H1 (cell line): ENCODE measurements at regions not wholly inside any gene's neighbourhood (a gene's known extent, or its start where the extent isn't known, plus 50 kb on each side); places are given as distances from the start of the nearest gene placed in this dataset.

ENCODE experiments used
- CTCF ChIA-PET: fragments of 300-600 bp; sonication (Branson Sonifier 250); formaldehyde crosslinking; loops from one replicate; lab custom pipeline; 2021; ENCODE audit not compliant: partially characterized antibody; lab: Charles Lee
- POLR2A ChIA-PET: fragments of 300-600 bp; sonication (Branson Sonifier 250); formaldehyde crosslinking; loops from one replicate; lab custom pipeline; 2021; ENCODE audit warnings: inconsistent platforms; ENCODE audit not compliant: partially characterized antibody; lab: Charles Lee
- DNase-seq, 2 experiments: peaks; one replicate each; pipeline versions ENCODE4 v3.0.0 to v3.0.0-alpha.2; 2010 to 2022; ENCODE audit warnings: low spot score in 2 of 2, low read depth in 1 of 2, mixed read lengths in 1 of 2
- FAIRE-seq: peaks from 2 replicates; lab custom pipeline; 2011; peaks lifted over from hg19 to GRCh38; lab: Jason Lieb, UNC
- H2AFZ ChIP-seq: 2 replicates; pipeline ENCODE4 v1.8.1; 2012; ENCODE audit warnings: low read length, inconsistent platforms
- H2AK5ac ChIP-seq: 2 replicates; pipeline ENCODE4 v1.6.1; 2013; ENCODE audit warnings: low read depth, low read length
- H2BK120ac ChIP-seq: replicated peaks from 2 replicates; pipeline ENCODE3; 2013; ENCODE audit warnings: low read depth, low read length, inconsistent platforms
- H2BK12ac ChIP-seq: 2 replicates; pipeline ENCODE4 v1.6.1; 2013; ENCODE audit warnings: low read depth, low read length
- H2BK15ac ChIP-seq: 2 replicates; pipeline ENCODE4 v1.6.1; 2013; ENCODE audit warnings: low read length
- H2BK20ac ChIP-seq: 2 replicates; pipeline ENCODE4 v1.6.1; 2013; ENCODE audit warnings: low read length
- H2BK5ac ChIP-seq: 2 replicates; pipeline ENCODE4 v1.6.1; 2013; ENCODE audit warnings: low read depth, low read length
- H3K14ac ChIP-seq: 2 replicates; pipeline ENCODE4 v1.6.1; 2013; ENCODE audit warnings: inconsistent platforms; ENCODE audit not compliant: insufficient read length
- H3K18ac ChIP-seq: 2 replicates; pipeline ENCODE4 v1.6.1; 2013; ENCODE audit warnings: low read length; ENCODE audit errors: extremely low read depth
- H3K23ac ChIP-seq: 2 replicates; pipeline ENCODE4 v1.6.1; 2013; ENCODE audit warnings: inconsistent platforms; ENCODE audit not compliant: insufficient read length
- H3K23me2 ChIP-seq: 2 replicates; pipeline ENCODE4 v1.6.1; 2013; ENCODE audit warnings: low read depth, low read length
- H3K27ac ChIP-seq: 2 replicates; pipeline ENCODE4 v1.6.1; 2011; ENCODE audit warnings: low read depth, low read length, inconsistent platforms
- H3K27me3 ChIP-seq, 4 experiments: replicated peaks in 1 of 4; 1 replicate in 1 of 4; 2 replicates in 3 of 4; pipeline versions ENCODE4 v1.6.1 to v1.8.1; 2011 to 2013; ENCODE audit warnings: low read length in 3 of 4, mild to moderate bottlenecking in 3 of 4, inconsistent platforms in 2 of 4, mixed read lengths in 2 of 4, moderate library complexity in 1 of 4; ENCODE audit not compliant: control insufficient read depth in 3 of 4, insufficient read depth in 3 of 4; ENCODE audit errors: extremely low read depth in 1 of 4
- H3K36me3 ChIP-seq, 4 experiments: 2 replicates each; pipeline versions ENCODE4 v1.6.1 to v1.8.1; 2011 to 2013; ENCODE audit warnings: mild to moderate bottlenecking in 4 of 4, low read length in 3 of 4, moderate library complexity in 2 of 4, control low read depth in 1 of 4, inconsistent platforms in 1 of 4; ENCODE audit not compliant: insufficient read depth in 4 of 4, control insufficient read depth in 2 of 4
- H3K4ac ChIP-seq: replicated peaks from 2 replicates; pipeline ENCODE3; 2013; ENCODE audit warnings: low read length, low read depth, mixed read lengths, inconsistent platforms; ENCODE audit not compliant: insufficient read length
- H3K4me1 ChIP-seq, 4 experiments: replicated peaks in 1 of 4; 1 replicate in 1 of 4; 2 replicates in 3 of 4; pipeline versions ENCODE4 v1.6.1 to v1.8.1; 2011 to 2013; ENCODE audit warnings: low read length in 3 of 4, inconsistent platforms in 2 of 4, mixed read lengths in 1 of 4; ENCODE audit not compliant: insufficient read depth in 4 of 4, control insufficient read depth in 3 of 4
- H3K4me2 ChIP-seq, 2 experiments: 2 replicates each; pipeline versions ENCODE4 v1.6.1 to v1.8.1; 2011 to 2013; ENCODE audit warnings: low read depth in 2 of 2, low read length in 2 of 2, control low read depth in 1 of 2, inconsistent platforms in 1 of 2, mild to moderate bottlenecking in 1 of 2; ENCODE audit not compliant: insufficient read depth in 1 of 2
- H3K4me3 ChIP-seq, 4 experiments: fragments of 200-600, 300-600 bp in 1 of 4; sonication (generic), shearing (Covaris generic), sonication (Bioruptor Twin) in 1 of 4; 2 replicates each; pipeline versions ENCODE4 v1.5.1 to v1.8.1; 2011 to 2016; ENCODE audit warnings: low read length in 4 of 4, low read depth in 3 of 4, control low read depth in 2 of 4, inconsistent platforms in 2 of 4, mild to moderate bottlenecking in 2 of 4, mixed read lengths in 1 of 4, moderate library complexity in 1 of 4; ENCODE audit not compliant: insufficient read depth in 2 of 4; ENCODE audit errors: extremely low read depth in 1 of 4
- H3K56ac ChIP-seq: replicated peaks from 2 replicates; pipeline ENCODE3; 2013; ENCODE audit warnings: low read depth, mild to moderate bottlenecking, mixed read lengths, low read length, inconsistent platforms; ENCODE audit not compliant: insufficient read length
- H3K79me1 ChIP-seq: 2 replicates; pipeline ENCODE4 v1.6.1; 2013; ENCODE audit warnings: low read depth, low read length, control low read depth
- H3K79me2 ChIP-seq, 2 experiments: 2 replicates each; pipeline versions ENCODE4 v1.6.1 to v1.8.1; 2012 to 2013; ENCODE audit warnings: low read length in 2 of 2, mild to moderate bottlenecking in 2 of 2, inconsistent platforms in 1 of 2; ENCODE audit not compliant: insufficient read depth in 2 of 2, control insufficient read depth in 1 of 2
- H3K9ac ChIP-seq, 4 experiments: replicated peaks in 1 of 4; 1 replicate in 1 of 4; 2 replicates in 3 of 4; pipeline versions ENCODE4 v1.6.1 to v1.8.1; 2011 to 2013; ENCODE audit warnings: low read depth in 3 of 4, low read length in 3 of 4, control low read depth in 2 of 4, mild to moderate bottlenecking in 2 of 4, moderate library complexity in 2 of 4, inconsistent platforms in 1 of 4; ENCODE audit errors: extremely low read depth in 1 of 4
- H3K9me3 ChIP-seq, 2 experiments: 2 replicates each; pipeline versions ENCODE4 v1.6.1 to v1.8.1; 2012 to 2013; ENCODE audit warnings: mild to moderate bottlenecking in 2 of 2, moderate library complexity in 2 of 2, control low read depth in 1 of 2, inconsistent platforms in 1 of 2, low read depth in 1 of 2, low read length in 1 of 2, mixed read lengths in 1 of 2; ENCODE audit not compliant: insufficient read depth in 2 of 2
- H4K20me1 ChIP-seq, 2 experiments: replicated peaks in 1 of 2; 2 replicates each; pipeline versions ENCODE3 to v1.8.1; 2011 to 2013; ENCODE audit warnings: inconsistent platforms in 2 of 2, low read length in 2 of 2, mild to moderate bottlenecking in 1 of 2; ENCODE audit not compliant: insufficient read depth in 2 of 2, control insufficient read depth in 1 of 2
- H4K5ac ChIP-seq: 2 replicates; pipeline ENCODE4 v1.6.1; 2013; ENCODE audit warnings: low read length, low read depth, mixed read lengths, inconsistent platforms; ENCODE audit not compliant: insufficient read length
- H4K8ac ChIP-seq: 2 replicates; pipeline ENCODE4 v1.8.0; 2013; ENCODE audit warnings: mild to moderate bottlenecking, moderate library complexity, low read length, inconsistent platforms; ENCODE audit not compliant: insufficient read depth; ENCODE audit errors: extremely low read depth
- H4K91ac ChIP-seq: replicated peaks from 2 replicates; pipeline ENCODE3; 2013; ENCODE audit warnings: low read length, mixed read lengths, inconsistent platforms; ENCODE audit not compliant: insufficient read length
- ATF3 ChIP-seq: IDR thresholded peaks from 2 replicates; pipeline ENCODE4 v1.6.1; 2011; ENCODE audit warnings: low read depth, mild to moderate bottlenecking, low read length; ENCODE audit not compliant: insufficient read depth
- BCL11A ChIP-seq, 2 experiments: IDR thresholded peaks; one replicate each; pipeline ENCODE4 v1.6.1; 2011; ENCODE audit warnings: low read depth in 2 of 2, low read length in 2 of 2, mild to moderate bottlenecking in 2 of 2
- CBX8 ChIP-seq: fragments of 300-800, 300-1000 bp; sonication (generic); IDR thresholded peaks from 2 replicates; pipeline ENCODE4 v1.7.1; 2016; ENCODE audit warnings: low read depth, low read length, borderline replicate concordance
- CEBPB ChIP-seq: IDR thresholded peaks from 2 replicates; pipeline ENCODE4 v1.6.1; 2012; ENCODE audit warnings: low read depth, low read length
- CHD1 ChIP-seq: IDR thresholded peaks from 2 replicates; pipeline ENCODE4 v1.6.1; 2012; ENCODE audit warnings: low read depth, low read length, improper control_type of control experiment
- HDAC6 ChIP-seq: IDR thresholded peaks from one replicate; pipeline ENCODE4 v1.7.1; 2012; ENCODE audit warnings: low read depth, mild to moderate bottlenecking, inconsistent platforms, low read length, moderate library complexity
- KDM4A ChIP-seq: IDR thresholded peaks from one replicate; pipeline ENCODE4 v1.7.1; 2012; ENCODE audit warnings: low read depth, mild to moderate bottlenecking, moderate library complexity, low read length, inconsistent platforms; ENCODE audit not compliant: severe bottlenecking
- SAP30 ChIP-seq: fragments of 300-600 bp; sonication (generic); IDR thresholded peaks from 2 replicates; pipeline ENCODE4 v1.7.1; 2012; ENCODE audit warnings: low read length, moderate library complexity, mild to moderate bottlenecking, inconsistent platforms; ENCODE audit not compliant: insufficient read depth, insufficient replicate concordance
- SIN3A ChIP-seq, 2 experiments: IDR thresholded peaks in 1 of 2; conservative IDR thresholded peaks in 1 of 2; 2 replicates each; pipeline ENCODE4 v1.6.1; 2011 to 2012; ENCODE audit warnings: low read length in 2 of 2, improper control_type of control experiment in 1 of 2, low read depth in 1 of 2, mild to moderate bottlenecking in 1 of 2
- whole genome bisulfite sequencing, 2 experiments: shearing (Covaris generic) in 1 of 2; methylation state at CpG; one replicate each; pipeline versions ENCODE4 v1.1.6 to v1.1.7; 2013 to 2015; ENCODE audit warnings: low lambda C conversion rate in 2 of 2, mixed read lengths in 2 of 2, inconsistent platforms in 1 of 2, low coverage in 1 of 2, missing lambda C conversion rate in 1 of 2; ENCODE audit not compliant: insufficient replicate concordance in 2 of 2, insufficient coverage in 1 of 2, insufficient read length in 1 of 2; ENCODE audit errors: extremely low coverage in 1 of 2, missing lambda C conversion rate in 1 of 2; 5-methylcytosine and 5-hydroxymethylcytosine counted together

GRCh38 chr5:60510663-60511062, 189.3 kb downstream of the DEPDC1B start:
- 84% methylated on average over 3 of the region's 3 CpGs; no CpG with 5 or more reads in 1 of the 2 experiments for WGBS, 2 experiments
- no peak overlapping the region for H2BK5ac ChIP-seq
- H2AFZ ChIP-seq = no peak overlapping the region
- H4K8ac ChIP-seq = no peak overlapping the region
- H3K23me2 ChIP-seq = no peaks in the 10 kb centered on the region
- FAIRE-seq (no peak), DNase-seq (no peak)
- H3K9ac ChIP-seq = no peak overlapping the region
- H3K9me3 ChIP-seq = no peaks in the 10 kb centered on the region
- H4K20me1 ChIP-seq = no peaks in the 10 kb centered on the region
- no peak overlapping the region for H3K23ac ChIP-seq
- no peak overlapping the region for H3K18ac ChIP-seq
- no peak overlapping the region for H2BK12ac ChIP-seq
- H3K14ac ChIP-seq = no peak overlapping the region
- H3K79me2 ChIP-seq = no peaks in the 10 kb centered on the region
- no peaks in the 10 kb centered on the region for H3K79me1 ChIP-seq
- no peaks in the 10 kb centered on the region; a peak in 1 of 7 replicates for H3K4me1 ChIP-seq
- no peak overlapping the region for H2AK5ac ChIP-seq
- H4K5ac ChIP-seq = no peak overlapping the region
- no peak overlapping the region for H2BK15ac ChIP-seq
- H3K4me3 ChIP-seq = no peak overlapping the region
- H3K4me2 ChIP-seq = no peak overlapping the region
- no peak overlapping the region for H3K56ac ChIP-seq
- H4K91ac ChIP-seq = no peak overlapping the region
- H2BK20ac ChIP-seq = no peak overlapping the region
- no peaks in the 10 kb centered on the region for H3K36me3 ChIP-seq
- no peaks in the 10 kb centered on the region for H3K27me3 ChIP-seq
- ChIA-PET POLR2A (no interaction called here), CTCF (interaction anchor here (0.7 to 1.0 kb wide), 3 partner anchors 10 to 164 kb away, joined by 3 to 4 read pairs (median 3); no protein-coding TSS in a partner anchor)
- no peak overlapping the region for H2BK120ac ChIP-seq
- no peak overlapping the region for H3K27ac ChIP-seq
- no peak overlapping the region for H3K4ac ChIP-seq
- TF ChIP-seq ATF3 (no peak), CBX8 (no peak), CEBPB (no peak), SAP30 (no peak), CHD1 (no peak), HDAC6 (no peak), KDM4A (no peak), SIN3A (conservative IDR thresholded peaks at IDR 0.05 in 1 of 2, IDR thresholded peaks at IDR 0.05 in 1 of 2; ENCODE audit: low read depth in 1 of 2, low read length in 2 of 2) (no peak), BCL11A (IDR thresholded peaks at IDR 0.05; ENCODE audit: low read depth in 2 of 2, low read length in 2 of 2) (no peak)
